H9 (cell line): ENCODE measurements at regions not wholly inside any gene's neighbourhood (a gene's known extent, or its start where the extent isn't known, plus 50 kb on each side); places are given as distances from the start of the nearest gene placed in this dataset.

Experiments
- DNase-seq: peaks from one replicate; pipeline ENCODE4 v3.0.0-alpha.2; 2017
- H2AFZ ChIP-seq: one replicate; pipeline ENCODE4 v1.6.1; 2013; ENCODE audit warnings: mild to moderate bottlenecking, low read length, control low read depth, moderate library complexity
- H2AK5ac ChIP-seq: 2 replicates; pipeline ENCODE4 v1.6.1; 2013; ENCODE audit warnings: low read length, control low read depth, mixed read lengths; ENCODE audit not compliant: insufficient read length
- H2BK120ac ChIP-seq: one replicate; pipeline ENCODE4 v1.6.1; 2013; ENCODE audit warnings: low read depth, mild to moderate bottlenecking, low read length, control low read depth, inconsistent platforms; ENCODE audit not compliant: poor library complexity, severe bottlenecking
- H2BK12ac ChIP-seq: 2 replicates; pipeline ENCODE4 v1.6.1; 2013; ENCODE audit warnings: low read length, control low read depth, mixed read lengths, low read depth; ENCODE audit not compliant: insufficient read length
- H2BK15ac ChIP-seq: 2 replicates; pipeline ENCODE4 v1.6.1; 2013; ENCODE audit warnings: low read depth, low read length, control low read depth
- H2BK20ac ChIP-seq: one replicate; pipeline ENCODE4 v1.6.1; 2013; ENCODE audit warnings: low read depth, mild to moderate bottlenecking, low read length, control low read depth, inconsistent platforms; ENCODE audit not compliant: poor library complexity, severe bottlenecking
- H2BK5ac ChIP-seq: 2 replicates; pipeline ENCODE4 v1.6.1; 2013; ENCODE audit warnings: low read length, control low read depth, mixed read lengths; ENCODE audit not compliant: insufficient read length
- H3K14ac ChIP-seq: 2 replicates; pipeline ENCODE4 v1.6.1; 2013; ENCODE audit warnings: low read length, control low read depth; ENCODE audit not compliant: insufficient read depth
- H3K18ac ChIP-seq: 2 replicates; pipeline ENCODE4 v1.6.1; 2013; ENCODE audit warnings: low read depth, mild to moderate bottlenecking, mixed read lengths, low read length, control low read depth; ENCODE audit not compliant: insufficient read length
- H3K23ac ChIP-seq: 2 replicates; pipeline ENCODE4 v1.6.1; 2013; ENCODE audit warnings: low read length, control low read depth, mixed read lengths, low read depth; ENCODE audit not compliant: insufficient read length
- H3K23me2 ChIP-seq: 2 replicates; pipeline ENCODE4 v1.6.1; 2013; ENCODE audit warnings: low read depth, mild to moderate bottlenecking, mixed read lengths, low read length, control low read depth; ENCODE audit not compliant: insufficient read length, poor library complexity, severe bottlenecking
- H3K27ac ChIP-seq: 2 replicates; pipeline ENCODE4 v1.5.1; 2013; ENCODE audit warnings: low read length, control low read depth, mixed read lengths, low read depth; ENCODE audit not compliant: insufficient read length
- H3K27me3 ChIP-seq: 2 replicates; pipeline ENCODE4 v1.6.1; 2013; ENCODE audit warnings: low read length, control low read depth, inconsistent platforms; ENCODE audit not compliant: insufficient read depth
- H3K4ac ChIP-seq: 2 replicates; pipeline ENCODE4 v1.6.1; 2013; ENCODE audit warnings: low read depth, mild to moderate bottlenecking, control low read depth, inconsistent platforms, low read length, moderate library complexity
- H3K4me1 ChIP-seq: 2 replicates; pipeline ENCODE4 v1.6.1; 2013; ENCODE audit warnings: low read length, control low read depth, inconsistent platforms; ENCODE audit not compliant: insufficient read depth
- H3K4me2 ChIP-seq: 2 replicates; pipeline ENCODE4 v1.6.1; 2013; ENCODE audit warnings: low read length, control low read depth, mixed read lengths; ENCODE audit not compliant: insufficient read length, insufficient read depth
- H3K56ac ChIP-seq: 2 replicates; pipeline ENCODE4 v1.6.1; 2013; ENCODE audit warnings: low read depth, mild to moderate bottlenecking, mixed read lengths, low read length, control low read depth; ENCODE audit not compliant: insufficient read length
- H3K79me1 ChIP-seq: 2 replicates; pipeline ENCODE4 v1.6.1; 2013; ENCODE audit warnings: low read depth, mild to moderate bottlenecking, moderate library complexity, low read length, control low read depth, inconsistent platforms; ENCODE audit not compliant: insufficient read depth, poor library complexity, severe bottlenecking
- H3K79me2 ChIP-seq: 2 replicates; pipeline ENCODE4 v1.6.1; 2013; ENCODE audit warnings: low read length, control low read depth, inconsistent platforms; ENCODE audit not compliant: insufficient read depth
- H3K9ac ChIP-seq: 2 replicates; pipeline ENCODE4 v1.6.1; 2013; ENCODE audit warnings: low read length, control low read depth, mixed read lengths; ENCODE audit not compliant: insufficient read length; ENCODE audit errors: extremely low read depth
- H3K9me3 ChIP-seq: one replicate; pipeline ENCODE4 v1.6.1; 2013; ENCODE audit warnings: low read depth, low read length, inconsistent platforms; ENCODE audit not compliant: control insufficient read depth
- H3T11ph ChIP-seq: one replicate; pipeline ENCODE4 v1.6.1; 2013; ENCODE audit warnings: mild to moderate bottlenecking, low read length, control low read depth, inconsistent platforms
- H4K20me1 ChIP-seq: one replicate; pipeline ENCODE4 v1.6.1; 2013; ENCODE audit not compliant: control insufficient read depth, insufficient read length, insufficient read depth
- H4K5ac ChIP-seq: 2 replicates; pipeline ENCODE4 v1.6.1; 2013; ENCODE audit warnings: low read depth, mild to moderate bottlenecking, mixed read lengths, low read length, control low read depth; ENCODE audit not compliant: insufficient read length
- H4K8ac ChIP-seq: replicated peaks from 2 replicates; pipeline ENCODE4 v1.6.1; 2013; ENCODE audit warnings: low read length, control low read depth, mixed read lengths, low read depth; ENCODE audit not compliant: insufficient read length
- H4K91ac ChIP-seq: 2 replicates; pipeline ENCODE4 v1.6.1; 2013; ENCODE audit warnings: low read depth, mild to moderate bottlenecking, moderate library complexity, mixed read lengths, low read length, control low read depth; ENCODE audit not compliant: insufficient read length
- H3K27ac Mint-ChIP-seq, 3 experiments: 2 replicates in 2 of 3; 3 replicates in 1 of 3; pipeline ENCODE4 v1.8.0; 2020 to 2021; ENCODE audit warnings: mixed read lengths in 3 of 3, mild to moderate bottlenecking in 1 of 3, moderate library complexity in 1 of 3
- H3K27me3 Mint-ChIP-seq: 2 replicates; pipeline ENCODE4 v1.8.0; 2021; ENCODE audit warnings: low read depth, mild to moderate bottlenecking, moderate library complexity, mixed read lengths
- H3K36me3 Mint-ChIP-seq, 3 experiments: 2 replicates in 2 of 3; 3 replicates in 1 of 3; pipeline ENCODE4 v1.8.0; 2020 to 2021; ENCODE audit warnings: low read depth in 3 of 3, mixed read lengths in 3 of 3; ENCODE audit not compliant: insufficient read depth in 1 of 3
- H3K4me1 Mint-ChIP-seq, 2 experiments: 2 replicates each; pipeline ENCODE4 v1.8.0; 2020; ENCODE audit warnings: mixed read lengths in 2 of 2
- H3K4me3 Mint-ChIP-seq, 2 experiments: 2 replicates in 1 of 2; 3 replicates in 1 of 2; pipeline ENCODE4 v1.8.0; 2020 to 2021; ENCODE audit warnings: mild to moderate bottlenecking in 2 of 2, mixed read lengths in 2 of 2, moderate library complexity in 1 of 2
- H3K9me3 Mint-ChIP-seq, 2 experiments: 2 replicates in 1 of 2; 3 replicates in 1 of 2; pipeline ENCODE4 v1.8.0; 2020; ENCODE audit warnings: mild to moderate bottlenecking in 2 of 2, mixed read lengths in 2 of 2, moderate library complexity in 1 of 2
- CTCF ChIP-seq: fragments of 200-600 bp; sonication (generic); conservative IDR thresholded peaks from 3 replicates; pipeline ENCODE4 v1.8.0; 2021; ENCODE audit warnings: antibody characterized with exemption, mild to moderate bottlenecking
- WGBS: extraction: QIAGEN DNeasy Blood & Tissue Kit; methylation state at CpG from one replicate; pipeline ENCODE4 v1.1.7; 2013; ENCODE audit warnings: missing lambda C conversion rate, low lambda C conversion rate, mixed read lengths; ENCODE audit not compliant: insufficient read length; ENCODE audit errors: extremely low coverage; 5-methylcytosine and 5-hydroxymethylcytosine counted together

DNA sequence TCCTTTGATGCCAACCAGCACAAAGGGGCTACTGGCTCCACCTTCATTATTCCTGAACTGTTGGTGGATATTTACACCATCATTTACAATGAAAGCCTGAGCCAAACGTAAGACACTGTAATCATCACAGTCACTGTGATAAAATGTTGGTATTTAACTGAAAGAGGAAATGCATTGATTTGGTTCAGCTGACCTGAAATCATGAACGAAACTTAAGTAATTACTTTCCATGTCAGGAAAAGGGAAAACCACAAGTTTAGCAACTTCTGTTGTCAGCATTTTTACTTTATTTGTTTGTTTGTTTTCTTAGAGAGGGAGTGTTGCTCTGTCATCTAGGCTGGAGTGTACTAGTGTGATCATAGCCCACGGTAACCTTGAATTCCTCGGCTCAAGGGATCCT, 247.8 kb upstream of the FAM47A start:
- Histone ChIP-seq H3K79me1 (no peaks in the 10 kb centered on the region), H4K91ac (no peak overlapping the region), H4K8ac (no peak overlapping the region), H2BK12ac (no peak overlapping the region), H3K18ac (no peak overlapping the region), H2BK5ac (no peak overlapping the region), H3K23ac (no peak overlapping the region), H4K20me1 (no peaks in the 10 kb centered on the region), H2BK15ac (no peak overlapping the region), H3K9ac (no peak overlapping the region), H3T11ph (no peak overlapping the region), H3K4me2 (no peak overlapping the region), H3K56ac (no peak overlapping the region), H3K14ac (no peak overlapping the region), H2AK5ac (no peak overlapping the region), H3K4me1 (no peaks in the 10 kb centered on the region), H3K27ac (no peak overlapping the region), H3K9me3 (no peaks in the 10 kb centered on the region), H3K79me2 (no peaks in the 10 kb centered on the region), H2AFZ (no peak overlapping the region), H2BK20ac (no peak overlapping the region), H3K4ac (no peak overlapping the region), H3K27me3 (no peaks in the 10 kb centered on the region), H3K23me2 (no peaks in the 10 kb centered on the region), H4K5ac (no peak overlapping the region), H2BK120ac (no peak overlapping the region)
- Mint-ChIP-seq H3K4me1 (peaks cover 0 to 2% of the 10 kb centered on the region in 2 experiments; a peak in 1 of 4 replicates), H3K4me3 (no peak overlapping the region), H3K27ac (no peak overlapping the region), H3K9me3 (peaks cover 3 to 32% of the 10 kb centered on the region in 2 experiments; a peak in 4 of 5 replicates), H3K27me3 (no peaks in the 10 kb centered on the region), H3K36me3 (no peaks in the 10 kb centered on the region)
- DNase-seq: no peak
- TF ChIP-seq CTCF: no peak
- no CpG with 5 or more reads among the region's 4 CpGs for WGBS
